ENCODE measurements at regions not wholly inside any gene's neighbourhood (a gene's known extent, or its start where the extent isn't known, plus 50 kb on each side); places are given as distances from the start of the nearest gene placed in this dataset.

GRCh38 chr3:113096188-113096892 lies 105.6 kb downstream of the GTPBP8 start:
- no peak for DNase-seq

GRCh38 chr3:113097960-113098447 lies 107.2 kb downstream of the GTPBP8 start:
- no peak for DNase-seq

- no peak for DNase-seq
These were observed 109.3 kb downstream of the GTPBP8 start for GRCh38 chr3:113100063-113100462.

- DNase-seq, result no peak
These were observed 107.8 kb upstream of the BOC start for GRCh38 chr3:113103588-113103987.

- DNase-seq, result no peak
These were observed 106.8 kb upstream of the BOC start for GRCh38 chr3:113104357-113105092.

GRCh38 chr3:113105093-113105449 lies 106.3 kb upstream of the BOC start:
- DNase-seq, result no peak

- no peak for DNase-seq
These were observed 105.2 kb upstream of the BOC start for GRCh38 chr3:113105966-113106660.

GRCh38 chr3:113110267-113110666 lies 101.1 kb upstream of the BOC start:
- no peak for DNase-seq

GRCh38 chr3:113111011-113111707 lies 100.2 kb upstream of the BOC start:
- DNase-seq, result no peak

GRCh38 chr3:113113361-113113760 lies 98.0 kb upstream of the BOC start:
- no peak for DNase-seq

- DNase-seq, result no peak
These were observed 93.7 kb upstream of the BOC start for GRCh38 chr3:113117511-113118234.

- DNase-seq, result no peak
These were observed 93.0 kb upstream of the BOC start for GRCh38 chr3:113118336-113118735.

- no peak for DNase-seq
These were observed 87.0 kb upstream of the BOC start for GRCh38 chr3:113124256-113124830.

- no peak for DNase-seq
These were observed 85.4 kb upstream of the BOC start for GRCh38 chr3:113125951-113126350.

GRCh38 chr3:113128386-113129015 lies 82.9 kb upstream of the BOC start:
- no peak for DNase-seq

GRCh38 chr3:113129168-113129567 lies 82.2 kb upstream of the BOC start:
- no peak for DNase-seq

- no peak for DNase-seq
These were observed 78.8 kb upstream of the BOC start for GRCh38 chr3:113132571-113132996.

- no peak for DNase-seq
These were observed 78.2 kb upstream of the BOC start for GRCh38 chr3:113133140-113133539.

GRCh38 chr3:113136071-113136470 lies 75.3 kb upstream of the BOC start:
- peak; percentile 18 for DNase-seq

GRCh38 chr3:113136544-113136943 lies 74.8 kb upstream of the BOC start:
- no peak for DNase-seq

Measured in SHP77 treated with DMSO at 0.1 percent for 48 hours (cell line).